Smooth muscle cell (in vitro differentiated cells): ENCODE measurements at regions not wholly inside any gene's neighbourhood (a gene's known extent, or its start where the extent isn't known, plus 50 kb on each side); places are given as distances from the start of the nearest gene placed in this dataset.

Experiments
- DNase-seq: peaks from one replicate; lab custom pipeline; 2025; ENCODE audit not compliant: unreplicated experiment; lab: John Stamatoyannopoulos, UW
- H2AFZ ChIP-seq: fragments of 200-600 bp; sonication (generic); 2 replicates; pipeline ENCODE4 v1.6.0; 2016; ENCODE audit warnings: antibody characterized with exemption, low read depth, mild to moderate bottlenecking
- H3F3A ChIP-seq: fragments of 200-600 bp; sonication (generic); 2 replicates; pipeline ENCODE4 v1.6.0; 2017; ENCODE audit warnings: antibody characterized with exemption, low read depth
- H3K27ac ChIP-seq: fragments of 200-600 bp; sonication (generic); 2 replicates; pipeline ENCODE4 v1.5.1; 2016; ENCODE audit warnings: low read depth, mild to moderate bottlenecking
- H3K27me3 ChIP-seq: fragments of 200-600 bp; sonication (generic); 2 replicates; pipeline ENCODE4 v1.6.1; 2016; ENCODE audit warnings: low read depth, mild to moderate bottlenecking
- H3K36me3 ChIP-seq: fragments of 200-600 bp; sonication (generic); 2 replicates; pipeline ENCODE4 v1.5.1; 2016; ENCODE audit warnings: low read depth
- H3K4me1 ChIP-seq: fragments of 200-600 bp; sonication (generic); 2 replicates; pipeline ENCODE4 v1.5.1; 2016; ENCODE audit warnings: low read depth
- H3K4me2 ChIP-seq: fragments of 200-600 bp; sonication (generic); 2 replicates; pipeline ENCODE4 v1.6.0; 2016; ENCODE audit warnings: mild to moderate bottlenecking
- H3K4me3 ChIP-seq: fragments of 200-600 bp; sonication (generic); 2 replicates; pipeline ENCODE4 v1.5.1; 2016; ENCODE audit warnings: mild to moderate bottlenecking
- H3K79me2 ChIP-seq: fragments of 200-600 bp; sonication (generic); 2 replicates; pipeline ENCODE4 v1.6.0; 2016; ENCODE audit warnings: low read depth, mild to moderate bottlenecking
- H3K9ac ChIP-seq: fragments of 200-600 bp; sonication (generic); 2 replicates; pipeline ENCODE4 v1.6.0; 2016; ENCODE audit warnings: low read depth
- H3K9me3 ChIP-seq: fragments of 200-600 bp; sonication (generic); replicated peaks from 2 replicates; pipeline ENCODE4 v1.5.1; 2016; ENCODE audit warnings: low read depth
- H4K20me1 ChIP-seq: fragments of 200-600 bp; sonication (generic); 2 replicates; pipeline ENCODE4 v1.6.0; 2016; ENCODE audit warnings: low read depth
- CTCF ChIP-seq: fragments of 200-600 bp; sonication (generic); IDR thresholded peaks from 2 replicates; pipeline ENCODE4 v1.5.1; 2017; ENCODE audit warnings: borderline replicate concordance, mild to moderate bottlenecking, antibody characterized with exemption; ENCODE audit not compliant: insufficient read depth, poor library complexity, severe bottlenecking
- WGBS: methylation state at CpG from one replicate; pipeline ENCODE4 v1.1.7; 2016; ENCODE audit warnings: low lambda C conversion rate; 5-methylcytosine and 5-hydroxymethylcytosine counted together

GRCh38 chr4:130064471-130064870, 968.5 kb downstream of the C4orf33 start:
- Histone ChIP-seq H3F3A (no peaks in the 10 kb centered on the region), H3K9ac (no peak overlapping the region), H3K27ac (no peak overlapping the region), H2AFZ (no peak overlapping the region), H3K4me2 (no peak overlapping the region), H4K20me1 (no peaks in the 10 kb centered on the region), H3K79me2 (no peaks in the 10 kb centered on the region), H3K4me3 (no peak overlapping the region), H3K36me3 (no peaks in the 10 kb centered on the region), H3K9me3 (no peaks in the 10 kb centered on the region), H3K4me1 (no peaks in the 10 kb centered on the region), H3K27me3 (no peaks in the 10 kb centered on the region)
- DNase-seq = no peak
- no peak for TF ChIP-seq CTCF
- WGBS = 92% methylated on average over 2 of the region's 2 CpGs

- Histone ChIP-seq H3K4me3 (no peak overlapping the region), H3K36me3 (no peaks in the 10 kb centered on the region), H3K4me2 (no peak overlapping the region), H3K27ac (no peak overlapping the region), H3K79me2 (no peaks in the 10 kb centered on the region), H2AFZ (no peak overlapping the region), H3K9ac (no peak overlapping the region), H4K20me1 (no peaks in the 10 kb centered on the region), H3K9me3 (no peaks in the 10 kb centered on the region), H3K27me3 (no peaks in the 10 kb centered on the region), H3K4me1 (no peaks in the 10 kb centered on the region), H3F3A (no peaks in the 10 kb centered on the region)
- no peak for TF ChIP-seq CTCF
- 94% methylated on average over 1 of the region's 1 CpG for WGBS
- DNase-seq = no peak
Observed at GRCh38 chr4:130067419-130067818, 971.5 kb downstream of the C4orf33 start.

GRCh38 chr4:130068072-130068471, 972.1 kb downstream of the C4orf33 start:
- WGBS = 18% methylated on average over 1 of the region's 1 CpG

More at GRCh38 chr4:130068072-130068471, 972.1 kb downstream of the C4orf33 start:
- no peaks in the 10 kb centered on the region for H4K20me1 ChIP-seq
- H3K36me3 ChIP-seq = no peaks in the 10 kb centered on the region
- no peak overlapping the region for H3K4me3 ChIP-seq
- H3K79me2 ChIP-seq = no peaks in the 10 kb centered on the region
- no peak overlapping the region for H3K4me2 ChIP-seq
- DNase-seq = no peak
- no peak overlapping the region for H2AFZ ChIP-seq
- H3K27me3 ChIP-seq = no peaks in the 10 kb centered on the region
- no peaks in the 10 kb centered on the region for H3K4me1 ChIP-seq
- no peaks in the 10 kb centered on the region for H3K9me3 ChIP-seq
- H3K9ac ChIP-seq = no peak overlapping the region
- no peaks in the 10 kb centered on the region for H3F3A ChIP-seq
- TF ChIP-seq CTCF = no peak
- no peak overlapping the region for H3K27ac ChIP-seq
